ENCODE measurements at regions not wholly inside any gene's neighbourhood (a gene's known extent, or its start where the extent isn't known, plus 50 kb on each side); places are given as distances from the start of the nearest gene placed in this dataset.

DNA sequence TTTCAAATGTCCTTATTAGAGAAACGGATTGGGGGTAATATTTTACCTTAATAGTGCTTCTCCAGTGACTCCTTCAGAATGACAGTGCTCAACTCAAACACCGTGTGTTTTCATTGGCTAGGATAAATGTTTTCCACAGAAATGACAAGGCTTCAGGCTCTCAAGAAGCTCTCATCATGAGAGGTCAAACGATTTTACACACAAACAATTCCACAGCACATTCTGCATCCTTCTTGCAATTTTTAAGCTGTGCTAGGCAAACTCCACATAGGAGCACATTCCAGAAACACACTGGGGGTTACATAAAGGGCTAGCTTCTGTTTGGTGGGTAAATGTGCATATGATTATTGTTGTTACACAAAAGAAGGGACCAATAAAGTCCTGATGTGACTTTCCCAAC is 75.5 kb upstream of the IPO9 start:
- TF ChIP-seq POLR2A (IDR thresholded peaks at IDR 0.05) (no peak), CTCF (IDR thresholded peaks at IDR 0.05) (no peak)
